Fibroblast of villous mesenchyme (primary cell): ENCODE measurements at regions not wholly inside any gene's neighbourhood (a gene's known extent, or its start where the extent isn't known, plus 50 kb on each side); places are given as distances from the start of the nearest gene placed in this dataset.

Source experiments
- DNase-seq: peaks from one replicate; pipeline ENCODE4 v3.0.0-alpha.2; 2010; ENCODE audit warnings: low read depth
- H3K4me3 ChIP-seq: 2 replicates; pipeline ENCODE4 v1.5.1; 2011; ENCODE audit warnings: low read depth, mild to moderate bottlenecking, low read length
- TF ChIP-seq, protein P1 (sequence below): IDR thresholded peaks from 2 replicates; pipeline ENCODE4 v1.5.1; 2012; ENCODE audit warnings: low read depth, mild to moderate bottlenecking, low read length; ENCODE audit not compliant: insufficient read depth

- no peak overlapping the region for H3K4me3 ChIP-seq
- TF ChIP-seq, protein P1, sequence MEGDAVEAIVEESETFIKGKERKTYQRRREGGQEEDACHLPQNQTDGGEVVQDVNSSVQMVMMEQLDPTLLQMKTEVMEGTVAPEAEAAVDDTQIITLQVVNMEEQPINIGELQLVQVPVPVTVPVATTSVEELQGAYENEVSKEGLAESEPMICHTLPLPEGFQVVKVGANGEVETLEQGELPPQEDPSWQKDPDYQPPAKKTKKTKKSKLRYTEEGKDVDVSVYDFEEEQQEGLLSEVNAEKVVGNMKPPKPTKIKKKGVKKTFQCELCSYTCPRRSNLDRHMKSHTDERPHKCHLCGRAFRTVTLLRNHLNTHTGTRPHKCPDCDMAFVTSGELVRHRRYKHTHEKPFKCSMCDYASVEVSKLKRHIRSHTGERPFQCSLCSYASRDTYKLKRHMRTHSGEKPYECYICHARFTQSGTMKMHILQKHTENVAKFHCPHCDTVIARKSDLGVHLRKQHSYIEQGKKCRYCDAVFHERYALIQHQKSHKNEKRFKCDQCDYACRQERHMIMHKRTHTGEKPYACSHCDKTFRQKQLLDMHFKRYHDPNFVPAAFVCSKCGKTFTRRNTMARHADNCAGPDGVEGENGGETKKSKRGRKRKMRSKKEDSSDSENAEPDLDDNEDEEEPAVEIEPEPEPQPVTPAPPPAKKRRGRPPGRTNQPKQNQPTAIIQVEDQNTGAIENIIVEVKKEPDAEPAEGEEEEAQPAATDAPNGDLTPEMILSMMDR, result no peak
- no peak for DNase-seq
Measured at GRCh38 chr11:44444770-44445321, 120.6 kb upstream of the CD82 start.

DNA sequence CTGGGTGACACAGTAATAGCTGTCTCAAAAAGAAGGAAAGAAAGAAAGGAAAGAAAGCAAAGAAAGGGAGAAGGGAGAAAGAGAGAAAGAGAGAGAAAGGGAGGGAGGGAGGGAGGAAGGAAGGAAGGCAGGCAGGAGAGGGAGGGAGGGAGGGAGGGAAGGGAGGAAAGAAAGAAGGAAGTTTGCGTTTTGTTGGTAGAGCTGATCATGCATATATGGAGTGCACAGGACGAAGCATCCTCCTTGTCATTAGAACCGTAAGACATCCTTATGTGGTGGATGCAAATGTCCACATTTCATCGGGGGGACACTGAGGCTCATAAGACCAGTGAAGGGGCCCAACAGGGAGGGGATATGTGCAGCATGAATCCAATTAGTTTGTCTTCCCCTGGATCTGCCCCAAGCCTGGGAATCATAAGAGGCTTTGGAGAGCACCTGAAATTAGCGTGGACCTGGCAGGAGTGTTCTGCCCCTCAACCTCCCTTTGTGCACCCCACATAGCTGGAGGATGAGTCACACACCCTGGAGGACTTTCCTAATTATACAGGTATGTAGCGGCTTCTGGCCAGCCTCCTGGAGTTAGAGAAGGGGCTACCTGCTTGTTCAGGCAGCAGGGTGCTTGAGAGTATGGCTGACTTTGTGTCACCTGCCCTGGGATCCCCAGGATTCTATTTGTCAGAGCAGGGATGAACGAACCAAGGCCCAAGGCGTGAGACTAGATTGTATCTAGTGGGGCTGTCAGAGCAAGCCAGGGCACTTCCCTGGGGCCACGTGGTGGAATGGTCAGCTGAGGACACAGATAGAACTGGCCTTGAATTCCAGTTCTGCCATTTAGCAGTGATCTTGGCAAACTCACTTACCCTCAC lies 119.7 kb upstream of the CD82 start:
- TF ChIP-seq, protein P1, result no peak
- H3K4me3 ChIP-seq, result no peak overlapping the region
- no peak for DNase-seq

DNA sequence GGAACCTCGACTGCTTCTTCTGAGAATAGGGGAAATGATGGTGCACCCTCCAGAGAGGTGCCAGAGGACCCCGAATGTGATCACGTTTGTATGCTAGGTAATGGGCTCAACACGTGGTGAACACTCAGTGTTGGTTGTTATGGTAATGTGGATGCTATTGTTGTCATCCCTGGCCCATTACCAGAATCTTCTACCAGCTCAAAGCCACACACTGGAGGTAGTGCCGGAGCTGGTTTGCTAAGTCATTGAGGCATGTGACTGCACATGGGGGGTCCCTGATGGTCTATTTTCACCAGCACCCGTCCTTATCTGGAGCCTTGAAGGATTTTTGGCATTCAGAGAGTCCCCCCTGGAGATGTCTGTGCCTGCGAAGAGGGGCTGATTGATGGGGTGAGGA lies 119.1 kb upstream of the CD82 start:
- H3K4me3 ChIP-seq, result no peak overlapping the region
- TF ChIP-seq, protein P1, result no peak
- no peak for DNase-seq

- no peak for DNase-seq
- no peak overlapping the region for H3K4me3 ChIP-seq
- TF ChIP-seq, protein P1, result no peak
Measured at GRCh38 chr11:44446996-44447771, 118.3 kb upstream of the CD82 start.

DNA sequence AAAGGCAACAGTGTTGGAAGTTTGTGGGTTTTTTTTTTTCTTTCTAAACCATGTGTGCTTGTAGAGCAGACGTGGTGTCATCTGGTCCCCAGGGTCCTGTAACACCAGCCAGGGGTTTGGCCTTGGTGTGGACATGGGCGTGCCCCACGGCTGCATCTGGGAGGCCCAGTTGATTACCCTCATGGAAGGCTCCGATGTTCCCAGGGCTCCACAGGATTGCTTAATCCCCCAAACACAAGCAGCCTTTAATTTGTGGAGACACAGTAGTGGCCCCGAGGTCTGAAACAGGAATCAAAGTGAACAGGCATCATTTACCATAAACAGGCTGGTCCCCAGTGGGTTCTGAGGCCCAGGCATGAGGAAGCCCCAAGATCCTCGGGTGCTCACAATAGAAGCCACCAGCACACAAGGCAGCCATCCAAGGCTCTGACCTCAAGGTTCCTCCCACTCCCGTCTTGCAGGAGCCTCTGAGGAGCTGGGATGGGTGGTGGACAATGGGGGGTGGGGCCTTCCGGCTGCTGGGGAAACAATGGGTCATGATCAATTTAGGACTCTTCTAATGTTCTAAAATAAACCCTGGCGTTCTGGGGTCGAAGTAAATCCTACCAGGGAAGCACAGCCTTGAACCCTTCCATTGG lies 115.0 kb upstream of the CD82 start:
- no peak for DNase-seq
- TF ChIP-seq, protein P1, result no peak
- no peak overlapping the region for H3K4me3 ChIP-seq

- no peak for DNase-seq
- TF ChIP-seq, protein P1, result no peak
- H3K4me3 ChIP-seq, result no peak overlapping the region
Measured at GRCh38 chr11:44451706-44452105, 113.8 kb upstream of the CD82 start.
